K562 (cell line): ENCODE measurements at regions not wholly inside any gene's neighbourhood (a gene's known extent, or its start where the extent isn't known, plus 50 kb on each side); places are given as distances from the start of the nearest gene placed in this dataset.

Experiments
- ATAC-seq: fragments of 200-7000 bp; cut with Tn5 transposase; 3 replicates; pipeline ENCODE4 v1.9.1; 2020; ENCODE audit warnings: moderate library complexity
- BruUV-seq: library from RNA; stranded (reverse); fragments of 400-500 nt; replicated peaks from 2 replicates; lab custom pipeline; 2021; lab: Mats Ljungman, UMichigan
- CTCF ChIA-PET: fragments of 300-600 bp; formaldehyde crosslinking; extraction: SDS; loops from one replicate; lab custom pipeline; 2021; ENCODE audit warnings: low intra/inter-chr PET ratio; lab: Yijun Ruan, JAX
- POLR2A ChIA-PET: fragments of 300-600, 350-650 bp; sonication (Branson Sonifier 250); formaldehyde crosslinking; extraction: SDS; loops from one replicate; lab custom pipeline; 2021; ENCODE audit warnings: antibody characterized with exemption, inconsistent platforms; lab: Yijun Ruan, JAX
- DNase-seq, 4 experiments: peaks; one replicate each; pipeline versions ENCODE4 v3.0.0 to v3.0.0-alpha.2; 2011 to 2018; ENCODE audit warnings: low spot score in 3 of 4, mixed read lengths in 3 of 4; ENCODE audit errors: extremely low read depth in 1 of 4
- FAIRE-seq: peaks from 2 replicates; lab custom pipeline; 2011; peaks lifted over from hg19 to GRCh38; lab: Jason Lieb, UNC
- H2AFZ ChIP-seq: 2 replicates; pipeline ENCODE4 v1.6.0; 2011; ENCODE audit warnings: low read depth, low read length, control low read depth, inconsistent platforms
- H3K27ac ChIP-seq: fragments of 200-600 bp; 3 replicates; pipeline ENCODE4 v1.8.0; 2011; ENCODE audit warnings: low read depth, mild to moderate bottlenecking, control low read depth, inconsistent platforms, low read length, moderate library complexity, mixed read lengths; ENCODE audit errors: extremely low read depth
- H3K27me3 ChIP-seq, 2 experiments: fragments of 300-600 bp in 1 of 2; 2 replicates in 1 of 2; 3 replicates in 1 of 2; pipeline versions ENCODE4 v1.6.0 to v1.8.0; 2011; ENCODE audit warnings: inconsistent platforms in 2 of 2, low read length in 2 of 2, mild to moderate bottlenecking in 1 of 2, mixed read lengths in 1 of 2, moderate library complexity in 1 of 2; ENCODE audit not compliant: control insufficient read depth in 2 of 2, insufficient read depth in 2 of 2
- H3K36me3 ChIP-seq: fragments of 300-600 bp; 3 replicates; pipeline ENCODE4 v1.8.0; 2011; ENCODE audit warnings: mild to moderate bottlenecking, low read length, inconsistent platforms; ENCODE audit not compliant: control insufficient read depth, insufficient read depth
- H3K4me1 ChIP-seq, 2 experiments: fragments of 200-600 bp in 1 of 2; replicated peaks in 1 of 2; 2 replicates in 1 of 2; 3 replicates in 1 of 2; pipeline versions ENCODE4 v1.5.1 to v1.8.0; 2011; ENCODE audit warnings: inconsistent platforms in 2 of 2, low read length in 2 of 2, mild to moderate bottlenecking in 1 of 2, mixed read lengths in 1 of 2, moderate library complexity in 1 of 2; ENCODE audit not compliant: control insufficient read depth in 2 of 2, insufficient read depth in 2 of 2
- H3K4me2 ChIP-seq: 2 replicates; pipeline ENCODE4 v1.6.1; 2011; ENCODE audit warnings: low read length, control low read depth, inconsistent platforms, mixed read lengths; ENCODE audit not compliant: insufficient read depth
- H3K4me3 ChIP-seq: fragments of 200-600 bp; sonication (generic), shearing (Covaris generic); 2 replicates; pipeline ENCODE4 v1.5.1; 2016; ENCODE audit warnings: control low read depth, inconsistent platforms
- H3K79me2 ChIP-seq: fragments of 200-600 bp; 3 replicates; pipeline ENCODE4 v1.8.0; 2011; ENCODE audit warnings: low read length, inconsistent platforms; ENCODE audit not compliant: control insufficient read depth, insufficient read depth
- H3K9ac ChIP-seq, 2 experiments: 2 replicates each; pipeline versions ENCODE4 v1.6.0 to v1.6.1; 2011; ENCODE audit warnings: low read depth in 2 of 2, low read length in 2 of 2, control low read depth in 1 of 2, inconsistent platforms in 1 of 2, mild to moderate bottlenecking in 1 of 2, mixed read lengths in 1 of 2; ENCODE audit not compliant: insufficient read depth in 1 of 2
- H3K9me1 ChIP-seq: one replicate; pipeline ENCODE4 v1.6.0; 2011; ENCODE audit warnings: inconsistent platforms, mild to moderate bottlenecking, low read length, moderate library complexity; ENCODE audit not compliant: control insufficient read depth, insufficient read depth
- H3K9me3 ChIP-seq: replicated peaks from 2 replicates; pipeline ENCODE4 v1.5.1; 2011; ENCODE audit warnings: low read depth, low read length, inconsistent platforms; ENCODE audit not compliant: control insufficient read depth, insufficient read depth
- H4K20me1 ChIP-seq: replicated peaks from 2 replicates; pipeline ENCODE4 v1.6.1; 2011; ENCODE audit warnings: low read length, inconsistent platforms, mixed read lengths; ENCODE audit not compliant: control insufficient read depth, insufficient read depth
- CC2D1A ChIP-seq: fragments of 450-650 bp; IDR thresholded peaks from 2 replicates; pipeline ENCODE4 v1.6.1; 2017; ENCODE audit warnings: mild to moderate bottlenecking
- ELF4 ChIP-seq: fragments of 450-650 bp; formaldehyde crosslinking; IDR thresholded peaks from 2 replicates; pipeline ENCODE4 v1.4.0; 2022; ENCODE audit warnings: missing genetic modification characterization
- EWSR1 ChIP-seq: fragments of 450-650 bp; IDR thresholded peaks from 2 replicates; pipeline ENCODE4 v1.6.1; 2018; ENCODE audit warnings: borderline replicate concordance, mild to moderate bottlenecking, low read depth, moderate library complexity; ENCODE audit not compliant: partially characterized antibody
- FOXA3 ChIP-seq, 2 experiments: fragments of 450-650 bp in 1 of 2; sonication (generic) in 1 of 2; formaldehyde crosslinking; IDR thresholded peaks in 1 of 2; conservative IDR thresholded peaks in 1 of 2; 2 replicates each; pipeline versions ENCODE4 v1.4.0 to v1.8.0; 2020 to 2022; ENCODE audit warnings: mild to moderate bottlenecking in 2 of 2, missing genetic modification reagents in 1 of 2
- FOXK2 ChIP-seq, 2 experiments: fragments of 450-650 bp; IDR thresholded peaks in 1 of 2; conservative IDR thresholded peaks in 1 of 2; 2 replicates each; pipeline ENCODE4 v1.6.1; 2016; ENCODE audit warnings: low read depth in 2 of 2, mild to moderate bottlenecking in 1 of 2
- HDAC2 ChIP-seq: fragments of 450-650 bp; IDR thresholded peaks from 2 replicates; pipeline ENCODE4 v1.6.1; 2016; ENCODE audit warnings: mild to moderate bottlenecking
- HSF4 ChIP-seq: fragments of 250-450 bp; sonication (Bioruptor Pico); IDR thresholded peaks from 2 replicates; pipeline ENCODE4 v2.1.2; 2022; ENCODE audit warnings: mild to moderate bottlenecking, moderate library complexity, borderline replicate concordance
- MCM5 ChIP-seq: fragments of 450-650 bp; IDR thresholded peaks from 2 replicates; pipeline ENCODE4 v1.6.1; 2016; ENCODE audit warnings: low read depth
- SMAD2 ChIP-seq: fragments of 150-350 bp; IDR thresholded peaks from 2 replicates; pipeline ENCODE4 v1.6.1; 2014; ENCODE audit warnings: low read depth, mild to moderate bottlenecking, low read length
- ZNF133 ChIP-seq: fragments of 250-450 bp; sonication (Bioruptor Pico); IDR thresholded peaks from 2 replicates; pipeline ENCODE4 v1.4.0; 2020; ENCODE audit warnings: mild to moderate bottlenecking
- ZNF146 ChIP-seq: IDR thresholded peaks from one replicate; pipeline ENCODE4 v1.6.1; 2018; ENCODE audit warnings: missing compliant biosample characterization; ENCODE audit not compliant: unreplicated experiment
- ZNF3 ChIP-seq: fragments of 250-450 bp; sonication (Bioruptor Pico); IDR thresholded peaks from 2 replicates; pipeline ENCODE4 v1.5.0; 2021; ENCODE audit warnings: mild to moderate bottlenecking, moderate library complexity
- ZNF347 ChIP-seq: fragments of 450-650 bp; formaldehyde crosslinking; IDR thresholded peaks from 2 replicates; pipeline ENCODE4 v1.4.0; 2020; ENCODE audit warnings: low read depth, mild to moderate bottlenecking, moderate library complexity
- WGBS: fragments of 100-300 bp; shearing (Covaris generic); methylation state at CpG from one replicate; pipeline ENCODE4 v1.1.6; 2016; ENCODE audit warnings: low coverage, mixed read lengths; ENCODE audit not compliant: insufficient coverage; ENCODE audit errors: missing lambda C conversion rate; 5-methylcytosine and 5-hydroxymethylcytosine counted together
- in situ Hi-C: fragments of 300-500 bp; cut with MboI; formaldehyde crosslinking; loops from 4 replicates; pipeline ENCODE4 v1.15.0; 2018; ENCODE audit warnings: inconsistent platforms, mixed read lengths
- intact Hi-C: fragments of 100-400 bp; cut with micrococcal nuclease; formaldehyde crosslinking; loops from 2 replicates; pipeline ENCODE4 v1.14.2; 2022
- TF ChIP-seq, protein P1 (sequence below): fragments of 450-650 bp; IDR thresholded peaks from 2 replicates; pipeline ENCODE4 v1.6.1; 2014; ENCODE audit warnings: low read depth, mild to moderate bottlenecking, moderate library complexity, borderline replicate concordance
- TF ChIP-seq, protein P2 (sequence below): fragments of 250-450 bp; sonication (Bioruptor Pico); IDR thresholded peaks from 2 replicates; pipeline ENCODE4 v1.9.0; 2021; ENCODE audit warnings: mild to moderate bottlenecking
- TF ChIP-seq, protein P3 (sequence below): sonication (generic); formaldehyde crosslinking; IDR thresholded peaks from 2 replicates; pipeline ENCODE4 v1.4.0; 2020; ENCODE audit warnings: mild to moderate bottlenecking, missing genetic modification reagents
- TF ChIP-seq, protein P4 (sequence below): fragments of 450-650 bp; formaldehyde crosslinking; IDR thresholded peaks from 2 replicates; pipeline ENCODE4 v1.4.0; 2020; ENCODE audit warnings: mild to moderate bottlenecking

DNA sequence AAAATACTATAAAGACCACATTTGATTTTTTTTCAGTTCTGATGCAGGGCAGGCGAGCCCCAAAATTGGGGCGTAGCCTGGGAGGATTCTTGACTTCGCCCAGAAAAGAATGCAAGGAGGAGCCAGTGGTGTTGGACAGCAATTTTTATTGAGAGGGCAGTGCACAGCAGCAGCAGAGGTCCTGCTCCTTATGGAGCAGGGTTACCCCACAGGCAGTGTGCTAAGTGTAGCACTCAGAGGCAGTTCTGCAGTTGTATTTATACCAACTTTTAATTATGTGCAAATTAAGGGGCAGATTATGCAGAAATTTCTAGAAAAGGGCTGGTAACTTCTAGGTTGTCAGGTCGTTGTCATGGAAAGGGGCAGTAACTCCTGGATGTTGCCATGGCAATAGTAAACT, 69.9 kb downstream of the GASK1B start (continued):
- no peak for TF ChIP-seq FOXK2 (conservative IDR thresholded peaks at IDR 0.05 in 1 of 2, IDR thresholded peaks at IDR 0.05 in 1 of 2; ENCODE audit: low read depth in 2 of 2)
- no peak for TF ChIP-seq MCM5
- no peak for TF ChIP-seq ELF4 (CRISPR knock-in tag)
- TF ChIP-seq, protein P1, sequence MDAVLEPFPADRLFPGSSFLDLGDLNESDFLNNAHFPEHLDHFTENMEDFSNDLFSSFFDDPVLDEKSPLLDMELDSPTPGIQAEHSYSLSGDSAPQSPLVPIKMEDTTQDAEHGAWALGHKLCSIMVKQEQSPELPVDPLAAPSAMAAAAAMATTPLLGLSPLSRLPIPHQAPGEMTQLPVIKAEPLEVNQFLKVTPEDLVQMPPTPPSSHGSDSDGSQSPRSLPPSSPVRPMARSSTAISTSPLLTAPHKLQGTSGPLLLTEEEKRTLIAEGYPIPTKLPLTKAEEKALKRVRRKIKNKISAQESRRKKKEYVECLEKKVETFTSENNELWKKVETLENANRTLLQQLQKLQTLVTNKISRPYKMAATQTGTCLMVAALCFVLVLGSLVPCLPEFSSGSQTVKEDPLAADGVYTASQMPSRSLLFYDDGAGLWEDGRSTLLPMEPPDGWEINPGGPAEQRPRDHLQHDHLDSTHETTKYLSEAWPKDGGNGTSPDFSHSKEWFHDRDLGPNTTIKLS: no peak

DNA sequence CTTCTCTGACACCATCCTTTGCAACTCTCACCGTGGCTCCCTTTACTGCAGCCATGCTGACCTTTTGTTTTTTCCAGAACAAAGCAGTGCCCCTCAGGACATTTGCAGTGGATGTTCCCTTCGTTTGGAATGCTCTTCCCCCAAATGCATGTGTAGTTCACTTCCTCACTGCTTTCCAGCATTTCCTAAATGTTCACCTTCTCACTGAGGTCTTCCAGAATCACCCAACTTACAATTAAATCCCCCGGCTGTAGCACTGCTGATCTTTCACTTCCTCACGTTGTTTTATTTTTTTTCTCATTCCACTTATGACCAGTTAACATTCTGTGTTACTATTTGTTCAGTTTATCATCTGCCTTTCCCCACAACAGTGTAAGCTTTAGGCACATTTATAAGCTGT, 73.1 kb downstream of the GASK1B start:
- Histone ChIP-seq H3K79me2 (no peaks in the 10 kb centered on the region), H3K9me3 (no peaks in the 10 kb centered on the region), H3K27ac (no peak overlapping the region), H4K20me1 (no peaks in the 10 kb centered on the region), H3K9ac (no peak overlapping the region), H3K36me3 (no peaks in the 10 kb centered on the region), H3K9me1 (no peaks in the 10 kb centered on the region), H3K27me3 (no peaks in the 10 kb centered on the region), H3K4me1 (no peaks in the 10 kb centered on the region), H2AFZ (no peak overlapping the region), H3K4me2 (no peak overlapping the region), H3K4me3 (no peak overlapping the region)
- WGBS: 0% methylated on average over 4 of the region's 4 CpGs
- ChIA-PET POLR2A (no interaction called here), CTCF (no interaction called here)
- in situ Hi-C loops (no loop called here), intact Hi-C loops (no loop called here)
- no TSS peak for BruUV-seq
- FAIRE-seq: no peak
- no peak for ATAC-seq
- DNase-seq: no peak
- TF ChIP-seq ZNF3 (CRISPR knock-in tag): no peak
- no peak for TF ChIP-seq HDAC2
- TF ChIP-seq, protein P2, sequence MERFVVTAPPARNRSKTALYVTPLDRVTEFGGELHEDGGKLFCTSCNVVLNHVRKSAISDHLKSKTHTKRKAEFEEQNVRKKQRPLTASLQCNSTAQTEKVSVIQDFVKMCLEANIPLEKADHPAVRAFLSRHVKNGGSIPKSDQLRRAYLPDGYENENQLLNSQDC (CRISPR knock-in tag): no peak
- TF ChIP-seq, protein P3, sequence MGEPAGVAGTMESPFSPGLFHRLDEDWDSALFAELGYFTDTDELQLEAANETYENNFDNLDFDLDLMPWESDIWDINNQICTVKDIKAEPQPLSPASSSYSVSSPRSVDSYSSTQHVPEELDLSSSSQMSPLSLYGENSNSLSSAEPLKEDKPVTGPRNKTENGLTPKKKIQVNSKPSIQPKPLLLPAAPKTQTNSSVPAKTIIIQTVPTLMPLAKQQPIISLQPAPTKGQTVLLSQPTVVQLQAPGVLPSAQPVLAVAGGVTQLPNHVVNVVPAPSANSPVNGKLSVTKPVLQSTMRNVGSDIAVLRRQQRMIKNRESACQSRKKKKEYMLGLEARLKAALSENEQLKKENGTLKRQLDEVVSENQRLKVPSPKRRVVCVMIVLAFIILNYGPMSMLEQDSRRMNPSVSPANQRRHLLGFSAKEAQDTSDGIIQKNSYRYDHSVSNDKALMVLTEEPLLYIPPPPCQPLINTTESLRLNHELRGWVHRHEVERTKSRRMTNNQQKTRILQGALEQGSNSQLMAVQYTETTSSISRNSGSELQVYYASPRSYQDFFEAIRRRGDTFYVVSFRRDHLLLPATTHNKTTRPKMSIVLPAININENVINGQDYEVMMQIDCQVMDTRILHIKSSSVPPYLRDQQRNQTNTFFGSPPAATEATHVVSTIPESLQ (CRISPR knock-in tag): no peak
- TF ChIP-seq FOXA3 (CRISPR knock-in tag; conservative IDR thresholded peaks at IDR 0.05 in 1 of 2, IDR thresholded peaks at IDR 0.05 in 1 of 2): no peak
- no peak for TF ChIP-seq HSF4
- no peak for TF ChIP-seq ZNF133 (CRISPR knock-in tag)
- TF ChIP-seq, protein P1: no peak
- no peak for TF ChIP-seq ZNF347
- TF ChIP-seq CC2D1A: no peak
- no peak for TF ChIP-seq EWSR1
- no peak for TF ChIP-seq SMAD2
- TF ChIP-seq, protein P4, sequence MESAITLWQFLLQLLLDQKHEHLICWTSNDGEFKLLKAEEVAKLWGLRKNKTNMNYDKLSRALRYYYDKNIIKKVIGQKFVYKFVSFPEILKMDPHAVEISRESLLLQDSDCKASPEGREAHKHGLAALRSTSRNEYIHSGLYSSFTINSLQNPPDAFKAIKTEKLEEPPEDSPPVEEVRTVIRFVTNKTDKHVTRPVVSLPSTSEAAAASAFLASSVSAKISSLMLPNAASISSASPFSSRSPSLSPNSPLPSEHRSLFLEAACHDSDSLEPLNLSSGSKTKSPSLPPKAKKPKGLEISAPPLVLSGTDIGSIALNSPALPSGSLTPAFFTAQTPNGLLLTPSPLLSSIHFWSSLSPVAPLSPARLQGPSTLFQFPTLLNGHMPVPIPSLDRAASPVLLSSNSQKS (CRISPR knock-in tag): no peak
- TF ChIP-seq ZNF146 (CRISPR knock-in tag): no peak
